Erythroblast (primary cell): ENCODE measurements at regions not wholly inside any gene's neighbourhood (a gene's known extent, or its start where the extent isn't known, plus 50 kb on each side); places are given as distances from the start of the nearest gene placed in this dataset.

ENCODE experiments used
- GATA1 ChIP-seq: IDR thresholded peaks from 2 replicates; pipeline ENCODE4 v1.6.1; 2011; ENCODE audit warnings: low read depth, mild to moderate bottlenecking, control low read depth, low read length, moderate library complexity
- POLR2A ChIP-seq: IDR thresholded peaks from 2 replicates; pipeline ENCODE4 v1.6.1; 2011; ENCODE audit warnings: mild to moderate bottlenecking, low read length

- TF ChIP-seq POLR2A = no peak
- no peak for TF ChIP-seq GATA1
Measured at GRCh38 chr5:26681861-26682260, 356.5 kb downstream of the CDH9 start.
